Spleen (tissue), 7 donors: ENCODE measurements at regions not wholly inside any gene's neighbourhood (a gene's known extent, or its start where the extent isn't known, plus 50 kb on each side); places are given as distances from the start of the nearest gene placed in this dataset.

Source experiments
- POLR2AphosphoS5 ChIP-seq, 3 donors: sonication (generic); formaldehyde crosslinking; IDR thresholded peaks; one replicate each; pipeline ENCODE4 v1.5.1; 2017; ENCODE audit warnings: antibody characterized with exemption in 3 of 3
- TF ChIP-seq, protein P1 (sequence below), 11 experiments: fragments of 200-600 bp in 7 of 11; fragments of 450-650 bp in 4 of 11; sonication (generic) in 4 of 11; IDR thresholded peaks in 8 of 11; conservative IDR thresholded peaks in 3 of 11; 1 replicate in 7 of 11; 2 replicates in 4 of 11; pipeline versions ENCODE4 v1.4.0 to v1.8.0; 2016 to 2021; ENCODE audit warnings: antibody characterized with exemption in 11 of 11, inconsistent platforms in 4 of 11, mild to moderate bottlenecking in 1 of 11
- donor health status: DM: no; HTN: no; CAD: no; lungs with moderate emphysema.
- donor health status: DM: no; HTN: no; CAD: no.
- donor health status: DM: no; HTN: no; CAD: no.

DNA sequence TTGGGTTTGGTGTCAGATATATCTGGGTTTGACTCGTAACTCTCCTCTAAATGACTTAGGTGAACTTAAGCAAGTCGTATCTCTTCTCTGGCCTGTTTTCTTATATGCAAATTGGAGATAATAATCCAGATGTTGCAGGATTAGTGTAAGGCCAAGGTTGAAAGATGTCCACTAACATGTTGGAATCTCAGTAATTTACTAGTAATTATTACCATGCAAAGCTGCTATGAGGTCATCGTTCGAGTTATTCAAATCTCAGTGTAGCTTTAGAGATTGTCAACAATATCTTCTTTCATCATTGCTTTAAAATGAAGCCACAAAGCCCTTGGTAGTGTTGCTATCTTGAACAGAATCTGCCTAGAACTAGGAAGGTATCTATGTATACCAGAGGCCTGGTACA lies 437.7 kb upstream of the KLF4 start:
- TF ChIP-seq, protein P1, sequence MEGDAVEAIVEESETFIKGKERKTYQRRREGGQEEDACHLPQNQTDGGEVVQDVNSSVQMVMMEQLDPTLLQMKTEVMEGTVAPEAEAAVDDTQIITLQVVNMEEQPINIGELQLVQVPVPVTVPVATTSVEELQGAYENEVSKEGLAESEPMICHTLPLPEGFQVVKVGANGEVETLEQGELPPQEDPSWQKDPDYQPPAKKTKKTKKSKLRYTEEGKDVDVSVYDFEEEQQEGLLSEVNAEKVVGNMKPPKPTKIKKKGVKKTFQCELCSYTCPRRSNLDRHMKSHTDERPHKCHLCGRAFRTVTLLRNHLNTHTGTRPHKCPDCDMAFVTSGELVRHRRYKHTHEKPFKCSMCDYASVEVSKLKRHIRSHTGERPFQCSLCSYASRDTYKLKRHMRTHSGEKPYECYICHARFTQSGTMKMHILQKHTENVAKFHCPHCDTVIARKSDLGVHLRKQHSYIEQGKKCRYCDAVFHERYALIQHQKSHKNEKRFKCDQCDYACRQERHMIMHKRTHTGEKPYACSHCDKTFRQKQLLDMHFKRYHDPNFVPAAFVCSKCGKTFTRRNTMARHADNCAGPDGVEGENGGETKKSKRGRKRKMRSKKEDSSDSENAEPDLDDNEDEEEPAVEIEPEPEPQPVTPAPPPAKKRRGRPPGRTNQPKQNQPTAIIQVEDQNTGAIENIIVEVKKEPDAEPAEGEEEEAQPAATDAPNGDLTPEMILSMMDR (IDR thresholded peaks at IDR 0.05 in 8 of 11, conservative IDR thresholded peaks at IDR 0.05 in 3 of 11): no peak
- no peak for TF ChIP-seq POLR2AphosphoS5 (IDR thresholded peaks at IDR 0.05)
